ENCODE measurements at regions not wholly inside any gene's neighbourhood (a gene's known extent, or its start where the extent isn't known, plus 50 kb on each side); places are given as distances from the start of the nearest gene placed in this dataset.

GRCh38 chr2:238796223-238796885 lies 51.5 kb upstream of the TWIST2 start:
- 87 to 89% (median 88%) methylated on average over 16 of the region's 16 CpGs for WGBS, 4 donors
- Histone ChIP-seq H3K4me1 (no peaks in the 10 kb centered on the region), H3K4me3 (no peak overlapping the region), H3K27me3 (peaks cover 0 to 36% (median 3%) of the 10 kb centered on the region in 9 donors), H3K9me3 (no peaks in the 10 kb centered on the region), H3K27ac (no peak overlapping the region), H3K36me3 (no peaks in the 10 kb centered on the region)
- no peak for DNase-seq
- ATAC-seq = no peak
- intact Hi-C loops (cut with DNase I) = no loop called here
- TF ChIP-seq POLR2A (IDR thresholded peaks at IDR 0.05) (no peak), CTCF (IDR thresholded peaks at IDR 0.05) (no peak)

DNA sequence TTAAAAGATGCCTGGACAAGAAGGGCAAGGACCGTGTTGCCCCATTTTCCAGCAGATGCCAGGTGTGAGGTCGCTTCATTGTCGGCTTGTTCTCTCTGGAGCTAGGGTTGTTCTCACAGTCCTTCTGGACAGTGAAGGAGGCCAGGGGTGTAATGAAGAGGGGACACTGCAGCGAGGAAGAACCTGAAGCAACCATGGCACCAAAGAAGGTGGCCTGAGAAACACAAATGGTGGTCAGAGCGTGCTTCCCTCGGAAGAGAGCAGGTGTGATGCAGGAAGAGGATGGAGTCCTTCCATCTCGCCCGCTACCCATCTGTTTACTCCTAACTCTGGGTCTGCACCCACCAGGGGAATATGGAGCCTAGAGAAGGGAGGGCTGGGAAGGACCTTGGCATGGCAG lies 50.3 kb upstream of the TWIST2 start:
- WGBS, 4 donors = 88 to 94% (median 90%) methylated on average over 8 of the region's 8 CpGs
- peaks cover 0 to 41% (median 4%) of the 10 kb centered on the region in 9 donors for H3K27me3 ChIP-seq

More for the DNA sequence above, 50.3 kb upstream of the TWIST2 start:
- H3K4me1 ChIP-seq = no peaks in the 10 kb centered on the region
- TF ChIP-seq CTCF (IDR thresholded peaks at IDR 0.05) (no peak), POLR2A (IDR thresholded peaks at IDR 0.05) (no peak)
- no peak overlapping the region for H3K27ac ChIP-seq
- DNase-seq (no peak), ATAC-seq (no peak)
- no peaks in the 10 kb centered on the region for H3K9me3 ChIP-seq
- intact Hi-C loops (cut with DNase I) = no loop called here
- H3K4me3 ChIP-seq = no peak overlapping the region
- no peaks in the 10 kb centered on the region for H3K36me3 ChIP-seq
